Prostate gland (tissue), 2 donors: ENCODE measurements at regions not wholly inside any gene's neighbourhood (a gene's known extent, or its start where the extent isn't known, plus 50 kb on each side); places are given as distances from the start of the nearest gene placed in this dataset.

ENCODE experiments used
- POLR2A ChIP-seq: fragments of 450-650 bp; IDR thresholded peaks from one replicate; pipeline ENCODE4 v1.6.1; 2016; ENCODE audit warnings: antibody characterized with exemption, mild to moderate bottlenecking
- TF ChIP-seq, protein P1 (sequence below), 4 experiments: fragments of 200-600 bp in 2 of 4; fragments of 450-650 bp in 2 of 4; sonication (generic) in 2 of 4; IDR thresholded peaks; 1 replicate in 3 of 4; 2 replicates in 1 of 4; pipeline ENCODE4 v1.5.1; 2016 to 2019; ENCODE audit warnings: antibody characterized with exemption in 4 of 4, mild to moderate bottlenecking in 2 of 4, moderate library complexity in 2 of 4

DNA sequence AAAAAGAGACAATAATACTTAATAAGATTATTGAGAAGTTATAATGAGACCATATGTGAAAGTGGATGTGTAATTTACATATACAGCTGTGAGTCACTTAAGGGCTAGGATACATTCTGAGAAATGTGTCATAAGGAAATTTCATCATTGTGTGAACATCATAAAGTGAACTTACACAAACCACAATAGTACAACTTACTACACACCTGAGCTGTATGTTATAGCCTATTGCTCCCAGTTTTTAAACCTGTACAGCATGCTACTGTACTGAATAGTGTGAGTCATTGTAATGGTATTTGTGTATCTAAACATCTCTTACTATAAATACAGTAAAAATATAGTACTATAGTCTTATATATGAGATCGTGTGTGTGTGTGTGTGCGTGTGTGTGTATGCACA is 1420.3 kb upstream of the PIK3C3 start:
- TF ChIP-seq POLR2A, result no peak
- TF ChIP-seq, protein P1, sequence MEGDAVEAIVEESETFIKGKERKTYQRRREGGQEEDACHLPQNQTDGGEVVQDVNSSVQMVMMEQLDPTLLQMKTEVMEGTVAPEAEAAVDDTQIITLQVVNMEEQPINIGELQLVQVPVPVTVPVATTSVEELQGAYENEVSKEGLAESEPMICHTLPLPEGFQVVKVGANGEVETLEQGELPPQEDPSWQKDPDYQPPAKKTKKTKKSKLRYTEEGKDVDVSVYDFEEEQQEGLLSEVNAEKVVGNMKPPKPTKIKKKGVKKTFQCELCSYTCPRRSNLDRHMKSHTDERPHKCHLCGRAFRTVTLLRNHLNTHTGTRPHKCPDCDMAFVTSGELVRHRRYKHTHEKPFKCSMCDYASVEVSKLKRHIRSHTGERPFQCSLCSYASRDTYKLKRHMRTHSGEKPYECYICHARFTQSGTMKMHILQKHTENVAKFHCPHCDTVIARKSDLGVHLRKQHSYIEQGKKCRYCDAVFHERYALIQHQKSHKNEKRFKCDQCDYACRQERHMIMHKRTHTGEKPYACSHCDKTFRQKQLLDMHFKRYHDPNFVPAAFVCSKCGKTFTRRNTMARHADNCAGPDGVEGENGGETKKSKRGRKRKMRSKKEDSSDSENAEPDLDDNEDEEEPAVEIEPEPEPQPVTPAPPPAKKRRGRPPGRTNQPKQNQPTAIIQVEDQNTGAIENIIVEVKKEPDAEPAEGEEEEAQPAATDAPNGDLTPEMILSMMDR (IDR thresholded peaks at IDR 0.05), result no peak
